ENCODE measurements at regions not wholly inside any gene's neighbourhood (a gene's known extent, or its start where the extent isn't known, plus 50 kb on each side); places are given as distances from the start of the nearest gene placed in this dataset.

Small RNA genes lying in the stretch of these regions (small RNA-seq; reads per million reads assigned to genes)
- gene AP001340.1: 0 reads per million in 2 experiments
- 0 reads per million in 2 experiments for gene RF00019
- 0 to 0.18 reads per million in 2 experiments for gene RN7SKP236
- 0 reads per million in 2 experiments for gene RNA5SP489
- 0.10 to 3.9 reads per million in 2 experiments for gene RNU2-55P
